Spleen (tissue), 7 donors: ENCODE measurements at regions not wholly inside any gene's neighbourhood (a gene's known extent, or its start where the extent isn't known, plus 50 kb on each side); places are given as distances from the start of the nearest gene placed in this dataset.

ENCODE experiments used
- POLR2A ChIP-seq, 3 donors: fragments of 450-650 bp; IDR thresholded peaks; one replicate each; pipeline ENCODE4 v1.5.1; 2017; ENCODE audit warnings: antibody characterized with exemption in 3 of 3, mild to moderate bottlenecking in 1 of 3
- TF ChIP-seq, protein P1 (sequence below), 11 experiments: fragments of 200-600 bp in 7 of 11; fragments of 450-650 bp in 4 of 11; sonication (generic) in 4 of 11; IDR thresholded peaks in 8 of 11; conservative IDR thresholded peaks in 3 of 11; 1 replicate in 7 of 11; 2 replicates in 4 of 11; pipeline versions ENCODE4 v1.4.0 to v1.8.0; 2016 to 2021; ENCODE audit warnings: antibody characterized with exemption in 11 of 11, inconsistent platforms in 4 of 11, mild to moderate bottlenecking in 1 of 11
- donor health status: DM: no; HTN: no; CAD: no; lungs with moderate emphysema.
- donor health status: DM: no; HTN: no; CAD: no.
- donor health status: DM: no; HTN: no; CAD: no.

- TF ChIP-seq, protein P1, sequence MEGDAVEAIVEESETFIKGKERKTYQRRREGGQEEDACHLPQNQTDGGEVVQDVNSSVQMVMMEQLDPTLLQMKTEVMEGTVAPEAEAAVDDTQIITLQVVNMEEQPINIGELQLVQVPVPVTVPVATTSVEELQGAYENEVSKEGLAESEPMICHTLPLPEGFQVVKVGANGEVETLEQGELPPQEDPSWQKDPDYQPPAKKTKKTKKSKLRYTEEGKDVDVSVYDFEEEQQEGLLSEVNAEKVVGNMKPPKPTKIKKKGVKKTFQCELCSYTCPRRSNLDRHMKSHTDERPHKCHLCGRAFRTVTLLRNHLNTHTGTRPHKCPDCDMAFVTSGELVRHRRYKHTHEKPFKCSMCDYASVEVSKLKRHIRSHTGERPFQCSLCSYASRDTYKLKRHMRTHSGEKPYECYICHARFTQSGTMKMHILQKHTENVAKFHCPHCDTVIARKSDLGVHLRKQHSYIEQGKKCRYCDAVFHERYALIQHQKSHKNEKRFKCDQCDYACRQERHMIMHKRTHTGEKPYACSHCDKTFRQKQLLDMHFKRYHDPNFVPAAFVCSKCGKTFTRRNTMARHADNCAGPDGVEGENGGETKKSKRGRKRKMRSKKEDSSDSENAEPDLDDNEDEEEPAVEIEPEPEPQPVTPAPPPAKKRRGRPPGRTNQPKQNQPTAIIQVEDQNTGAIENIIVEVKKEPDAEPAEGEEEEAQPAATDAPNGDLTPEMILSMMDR (IDR thresholded peaks at IDR 0.05 in 8 of 11, conservative IDR thresholded peaks at IDR 0.05 in 3 of 11): no peak
- no peak for TF ChIP-seq POLR2A (IDR thresholded peaks at IDR 0.05)
Observed at GRCh38 chr4:3637326-3638016, 105.2 kb upstream of the LRPAP1 start.
